Keratinocyte (primary cell): ENCODE measurements at regions not wholly inside any gene's neighbourhood (a gene's known extent, or its start where the extent isn't known, plus 50 kb on each side); places are given as distances from the start of the nearest gene placed in this dataset.

ENCODE experiments used
- DNase-seq: peaks from one replicate; pipeline ENCODE4 v3.0.0-alpha.2; 2011; ENCODE audit warnings: low read depth, missing footprints, low spot score
- FAIRE-seq: peaks from 2 replicates; lab custom pipeline; 2011; peaks lifted over from hg19 to GRCh38; lab: Jason Lieb, UNC
- H2AFZ ChIP-seq: 2 replicates; pipeline ENCODE4 v1.6.0; 2012; ENCODE audit warnings: low read length, control low read depth, inconsistent platforms; ENCODE audit not compliant: control insufficient read depth
- H3K27ac ChIP-seq: 2 replicates; pipeline ENCODE4 v1.5.1; 2011; ENCODE audit warnings: low read length; ENCODE audit not compliant: control insufficient read depth, insufficient read depth
- H3K27me3 ChIP-seq: 3 replicates; pipeline ENCODE4 v1.6.0; 2011; ENCODE audit warnings: low read length; ENCODE audit not compliant: control insufficient read depth, insufficient read depth; ENCODE audit errors: extremely low read depth
- H3K36me3 ChIP-seq, 2 experiments: 2 replicates in 1 of 2; 3 replicates in 1 of 2; pipeline ENCODE4 v1.5.1; 2011; ENCODE audit warnings: low read length in 2 of 2, mild to moderate bottlenecking in 1 of 2; ENCODE audit not compliant: control insufficient read depth in 2 of 2, insufficient read depth in 2 of 2; ENCODE audit errors: extremely low read depth in 1 of 2
- H3K4me1 ChIP-seq: 3 replicates; pipeline ENCODE4 v1.5.1; 2011; ENCODE audit warnings: low read length; ENCODE audit not compliant: control insufficient read depth, insufficient read depth; ENCODE audit errors: extremely low read depth
- H3K4me2 ChIP-seq: 3 replicates; pipeline ENCODE4 v1.6.0; 2011; ENCODE audit warnings: low read depth, low read length; ENCODE audit not compliant: control insufficient read depth, insufficient read depth; ENCODE audit errors: extremely low read depth
- H3K4me3 ChIP-seq, 3 experiments: fragments of 200-600 bp in 1 of 3; sonication (generic) in 1 of 3; 2 replicates in 2 of 3; 3 replicates in 1 of 3; pipeline ENCODE4 v1.5.1; 2011 to 2016; ENCODE audit warnings: low read length in 3 of 3, mild to moderate bottlenecking in 3 of 3, control low read depth in 2 of 3, inconsistent platforms in 1 of 3, low read depth in 1 of 3, mixed read lengths in 1 of 3, mixed run types in 1 of 3, moderate library complexity in 1 of 3; ENCODE audit not compliant: control insufficient read depth in 2 of 3, insufficient read depth in 2 of 3; ENCODE audit errors: extremely low read depth in 1 of 3
- H3K79me2 ChIP-seq: 2 replicates; pipeline ENCODE4 v1.6.0; 2012; ENCODE audit warnings: low read length; ENCODE audit not compliant: control insufficient read depth, insufficient read depth
- H3K9ac ChIP-seq: 3 replicates; pipeline ENCODE4 v1.6.0; 2011; ENCODE audit warnings: low read length; ENCODE audit not compliant: control insufficient read depth, insufficient read depth; ENCODE audit errors: extremely low read depth
- H3K9me1 ChIP-seq: 3 replicates; pipeline ENCODE4 v1.6.0; 2011; ENCODE audit warnings: low read length; ENCODE audit not compliant: control insufficient read depth, insufficient read depth; ENCODE audit errors: extremely low read depth
- H3K9me3 ChIP-seq: 2 replicates; pipeline ENCODE4 v1.5.1; 2012; ENCODE audit warnings: low read depth, low read length; ENCODE audit not compliant: control insufficient read depth
- H4K20me1 ChIP-seq: 3 replicates; pipeline ENCODE4 v1.6.0; 2011; ENCODE audit warnings: low read length; ENCODE audit not compliant: control insufficient read depth, insufficient read depth; ENCODE audit errors: extremely low read depth
- EZH2 ChIP-seq: IDR thresholded peaks from one replicate; pipeline ENCODE4 v1.6.1; 2012; ENCODE audit warnings: inconsistent platforms, mild to moderate bottlenecking, low read length, moderate library complexity
- dilution Hi-C: fragments of 300-500 bp; cut with MboI; formaldehyde crosslinking; loops from one replicate; pipeline ENCODE4 v1.7.0; 2020; ENCODE audit warnings: low sequenced_read_pairs; ENCODE audit not compliant: extremely low pct_ligation_motif_present
- TF ChIP-seq, protein P1 (sequence below), 3 experiments: IDR thresholded peaks in 1 of 3; conservative IDR thresholded peaks in 1 of 3; optimal IDR thresholded peaks in 1 of 3; 2 replicates in 2 of 3; 3 replicates in 1 of 3; pipeline versions ENCODE3 to v1.5.1; 2011; ENCODE audit warnings: low read length in 3 of 3, mild to moderate bottlenecking in 3 of 3, moderate library complexity in 2 of 3, control low read depth in 1 of 3, inconsistent platforms in 1 of 3; ENCODE audit not compliant: insufficient read depth in 2 of 3; ENCODE audit errors: extremely low read depth in 1 of 3

- Histone ChIP-seq H3K4me1 (no peaks in the 10 kb centered on the region), H3K36me3 (no peaks in the 10 kb centered on the region), H3K9me3 (peaks cover 19% of the 10 kb centered on the region), H3K9ac (no peak overlapping the region), H3K9me1 (no peaks in the 10 kb centered on the region), H3K27me3 (no peaks in the 10 kb centered on the region), H4K20me1 (no peaks in the 10 kb centered on the region), H3K27ac (no peak overlapping the region), H3K4me3 (no peak overlapping the region), H2AFZ (no peak overlapping the region), H3K79me2 (no peaks in the 10 kb centered on the region), H3K4me2 (no peak overlapping the region)
- dilution Hi-C loops = no loop called here
- DNase-seq (no peak), FAIRE-seq (no peak)
- TF ChIP-seq EZH2 = no peak
- TF ChIP-seq, protein P1, sequence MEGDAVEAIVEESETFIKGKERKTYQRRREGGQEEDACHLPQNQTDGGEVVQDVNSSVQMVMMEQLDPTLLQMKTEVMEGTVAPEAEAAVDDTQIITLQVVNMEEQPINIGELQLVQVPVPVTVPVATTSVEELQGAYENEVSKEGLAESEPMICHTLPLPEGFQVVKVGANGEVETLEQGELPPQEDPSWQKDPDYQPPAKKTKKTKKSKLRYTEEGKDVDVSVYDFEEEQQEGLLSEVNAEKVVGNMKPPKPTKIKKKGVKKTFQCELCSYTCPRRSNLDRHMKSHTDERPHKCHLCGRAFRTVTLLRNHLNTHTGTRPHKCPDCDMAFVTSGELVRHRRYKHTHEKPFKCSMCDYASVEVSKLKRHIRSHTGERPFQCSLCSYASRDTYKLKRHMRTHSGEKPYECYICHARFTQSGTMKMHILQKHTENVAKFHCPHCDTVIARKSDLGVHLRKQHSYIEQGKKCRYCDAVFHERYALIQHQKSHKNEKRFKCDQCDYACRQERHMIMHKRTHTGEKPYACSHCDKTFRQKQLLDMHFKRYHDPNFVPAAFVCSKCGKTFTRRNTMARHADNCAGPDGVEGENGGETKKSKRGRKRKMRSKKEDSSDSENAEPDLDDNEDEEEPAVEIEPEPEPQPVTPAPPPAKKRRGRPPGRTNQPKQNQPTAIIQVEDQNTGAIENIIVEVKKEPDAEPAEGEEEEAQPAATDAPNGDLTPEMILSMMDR (optimal IDR thresholded peaks at IDR 0.05 in 1 of 3, IDR thresholded peaks at IDR 0.05 in 1 of 3, conservative IDR thresholded peaks at IDR 0.05 in 1 of 3; ENCODE audit: extremely low read depth in 1 of 3, insufficient read depth in 2 of 3, low read length in 3 of 3) = no peak
These were observed 1524.9 kb downstream of the BRD1 start for GRCh38 chr22:48302657-48303368.

DNA sequence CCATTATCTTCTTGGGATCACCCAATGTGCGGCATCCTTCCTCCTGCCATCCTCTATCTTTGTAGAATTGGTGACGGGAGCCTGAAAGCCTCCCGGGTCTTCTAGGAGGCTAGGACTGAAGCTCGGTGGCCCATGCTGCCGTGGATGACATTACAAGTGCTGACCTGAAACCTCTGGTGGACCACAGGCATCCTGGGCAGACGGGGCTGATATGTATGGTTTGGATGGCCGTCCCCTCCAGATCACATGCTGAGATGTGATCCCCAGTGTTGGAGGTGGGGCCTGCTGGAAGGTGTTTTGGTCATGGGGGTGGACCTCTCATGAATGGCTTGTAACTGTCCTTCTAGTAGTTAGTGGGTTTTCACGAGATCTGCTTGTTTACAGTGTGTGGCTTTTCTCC lies 1525.8 kb downstream of the BRD1 start:
- Histone ChIP-seq H3K9ac (no peak overlapping the region), H3K27me3 (no peaks in the 10 kb centered on the region), H3K79me2 (no peaks in the 10 kb centered on the region), H3K4me3 (no peak overlapping the region), H3K4me2 (no peak overlapping the region), H4K20me1 (no peaks in the 10 kb centered on the region), H3K9me3 (peaks cover 19% of the 10 kb centered on the region), H2AFZ (no peak overlapping the region), H3K9me1 (no peaks in the 10 kb centered on the region), H3K27ac (no peak overlapping the region), H3K4me1 (no peaks in the 10 kb centered on the region), H3K36me3 (no peaks in the 10 kb centered on the region)
- dilution Hi-C loops = no loop called here
- FAIRE-seq = no peak
- no peak for TF ChIP-seq EZH2
- TF ChIP-seq, protein P1 (optimal IDR thresholded peaks at IDR 0.05 in 1 of 3, IDR thresholded peaks at IDR 0.05 in 1 of 3, conservative IDR thresholded peaks at IDR 0.05 in 1 of 3; ENCODE audit: extremely low read depth in 1 of 3, insufficient read depth in 2 of 3, low read length in 3 of 3) = no peak
- DNase-seq = no peak
